GM12878 (cell line): ENCODE measurements at regions not wholly inside any gene's neighbourhood (a gene's known extent, or its start where the extent isn't known, plus 50 kb on each side); places are given as distances from the start of the nearest gene placed in this dataset.

Source experiments
- ASH2L ChIP-seq: fragments of 300-600, 200-600 bp; sonication (generic); IDR thresholded peaks from 2 replicates; pipeline ENCODE4 v1.6.1; 2017; ENCODE audit warnings: low read depth, mild to moderate bottlenecking, borderline replicate concordance
- BCL11A ChIP-seq: IDR thresholded peaks from 2 replicates; pipeline ENCODE4 v1.6.1; 2011; ENCODE audit warnings: low read depth, low read length
- BMI1 ChIP-seq: fragments of 450-650 bp; IDR thresholded peaks from 2 replicates; pipeline ENCODE4 v1.6.1; 2016; ENCODE audit warnings: mild to moderate bottlenecking, moderate library complexity, borderline replicate concordance
- BRCA1 ChIP-seq: IDR thresholded peaks from 2 replicates; pipeline ENCODE4 v1.6.1; 2011; ENCODE audit warnings: low read depth, low read length, improper control_type of control experiment
- CBX3 ChIP-seq: fragments of 200-600 bp; sonication (generic); IDR thresholded peaks from 2 replicates; pipeline ENCODE4 v1.6.1; 2016; ENCODE audit warnings: low read depth, borderline replicate concordance
- CREM ChIP-seq: IDR thresholded peaks from 2 replicates; pipeline ENCODE4 v1.6.1; 2014; ENCODE audit warnings: antibody characterized with exemption, low read depth
- ELK1 ChIP-seq: IDR thresholded peaks from 2 replicates; pipeline ENCODE4 v1.6.1; 2012; ENCODE audit warnings: low read depth, low read length, improper control_type of control experiment
- FOXM1 ChIP-seq: IDR thresholded peaks from 2 replicates; pipeline ENCODE4 v1.6.1; 2012; ENCODE audit warnings: low read depth, mild to moderate bottlenecking, inconsistent platforms, low read length, moderate library complexity
- IKZF2 ChIP-seq, 2 experiments: fragments of 450-650 bp; IDR thresholded peaks; 2 replicates each; pipeline ENCODE4 v1.6.1; 2017; ENCODE audit warnings: mild to moderate bottlenecking in 2 of 2, moderate library complexity in 2 of 2
- KAT2A ChIP-seq: conservative IDR thresholded peaks from 2 replicates; pipeline ENCODE4 v1.6.1; 2011; ENCODE audit warnings: low read depth, low read length; ENCODE audit not compliant: control insufficient read depth
- MLLT1 ChIP-seq: fragments of 450-650 bp; IDR thresholded peaks from 2 replicates; pipeline ENCODE4 v1.6.1; 2016; ENCODE audit warnings: mild to moderate bottlenecking
- PAX5 ChIP-seq: IDR thresholded peaks from 2 replicates; pipeline ENCODE4 v1.6.1; 2011; ENCODE audit warnings: low read depth, low read length, borderline replicate concordance
- PKNOX1 ChIP-seq: fragments of 450-650 bp; IDR thresholded peaks from 2 replicates; pipeline ENCODE4 v1.6.1; 2016; ENCODE audit warnings: mild to moderate bottlenecking
- POLR2AphosphoS5 ChIP-seq: IDR thresholded peaks from 2 replicates; pipeline ENCODE4 v1.6.1; 2011; ENCODE audit warnings: mild to moderate bottlenecking, low read length, inconsistent platforms
- SUPT20H ChIP-seq: IDR thresholded peaks from 2 replicates; pipeline ENCODE4 v1.6.1; 2011; ENCODE audit warnings: low read depth, mild to moderate bottlenecking, low read length, moderate library complexity, borderline replicate concordance; ENCODE audit not compliant: control insufficient read depth
- ZBTB33 ChIP-seq: fragments of 450-650 bp; IDR thresholded peaks from 2 replicates; pipeline ENCODE4 v1.6.1; 2017; ENCODE audit warnings: mild to moderate bottlenecking
- ZNF24 ChIP-seq: fragments of 450-650 bp; IDR thresholded peaks from 2 replicates; pipeline ENCODE4 v1.6.1; 2017; ENCODE audit warnings: antibody characterized with exemption, mild to moderate bottlenecking
- ZZZ3 ChIP-seq: IDR thresholded peaks from 2 replicates; pipeline ENCODE4 v1.6.1; 2011; ENCODE audit warnings: low read depth; ENCODE audit not compliant: control insufficient read depth, insufficient read length
- TF ChIP-seq, protein P1 (sequence below): fragments of 150-350 bp; IDR thresholded peaks from 2 replicates; pipeline ENCODE4 v1.6.1; 2014; ENCODE audit warnings: mild to moderate bottlenecking, low read depth, low read length
- TF ChIP-seq, protein P2 (sequence below): fragments of 450-650 bp; IDR thresholded peaks from 2 replicates; pipeline ENCODE4 v1.6.1; 2017; ENCODE audit warnings: antibody characterized with exemption, mild to moderate bottlenecking, moderate library complexity

DNA sequence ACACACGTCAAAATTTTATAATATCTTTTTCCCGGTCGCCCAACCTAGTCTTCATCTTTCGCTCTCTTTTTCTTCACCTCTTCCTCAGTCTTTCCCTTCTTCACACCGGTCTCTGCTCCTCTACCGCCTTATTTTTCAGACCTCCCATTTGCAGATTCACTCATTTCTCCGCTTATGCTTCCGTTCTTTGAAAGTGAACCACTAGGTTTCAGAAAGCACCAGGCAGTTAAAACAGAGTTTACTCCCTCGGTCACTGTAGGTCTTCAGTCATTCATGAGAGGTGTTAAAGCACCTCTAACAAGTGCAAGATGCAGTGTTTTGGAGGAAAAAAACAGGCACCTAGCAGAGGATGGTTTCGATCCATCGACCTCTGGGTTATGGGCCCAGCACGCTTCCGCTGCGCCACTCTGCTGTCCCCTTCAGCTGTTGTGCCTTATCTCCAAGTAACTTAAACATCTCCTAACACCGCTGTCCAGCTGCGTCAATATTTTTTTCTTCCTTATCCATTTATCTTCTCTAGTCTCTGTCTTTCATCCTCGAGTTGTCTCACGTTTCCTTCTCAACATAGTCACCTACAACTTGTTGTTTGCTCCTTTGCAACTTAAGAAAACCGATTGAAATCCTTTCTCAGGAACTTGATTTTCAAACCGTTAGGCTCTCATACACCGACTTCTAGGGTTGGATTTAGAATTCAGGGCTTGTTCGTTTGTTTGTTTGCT, 119.7 kb upstream of the ZNF184 start (continued):
- TF ChIP-seq BRCA1: no peak
- TF ChIP-seq POLR2AphosphoS5: no peak
- TF ChIP-seq CBX3: no peak
- no peak for TF ChIP-seq BMI1
- TF ChIP-seq ZBTB33: no peak
- TF ChIP-seq PAX5: no peak; the same call in 1 of the 2 replicates
- TF ChIP-seq BCL11A: peak; percentile 35; the same call in 1 of the 2 replicates
- TF ChIP-seq FOXM1: no peak
- TF ChIP-seq, protein P1, sequence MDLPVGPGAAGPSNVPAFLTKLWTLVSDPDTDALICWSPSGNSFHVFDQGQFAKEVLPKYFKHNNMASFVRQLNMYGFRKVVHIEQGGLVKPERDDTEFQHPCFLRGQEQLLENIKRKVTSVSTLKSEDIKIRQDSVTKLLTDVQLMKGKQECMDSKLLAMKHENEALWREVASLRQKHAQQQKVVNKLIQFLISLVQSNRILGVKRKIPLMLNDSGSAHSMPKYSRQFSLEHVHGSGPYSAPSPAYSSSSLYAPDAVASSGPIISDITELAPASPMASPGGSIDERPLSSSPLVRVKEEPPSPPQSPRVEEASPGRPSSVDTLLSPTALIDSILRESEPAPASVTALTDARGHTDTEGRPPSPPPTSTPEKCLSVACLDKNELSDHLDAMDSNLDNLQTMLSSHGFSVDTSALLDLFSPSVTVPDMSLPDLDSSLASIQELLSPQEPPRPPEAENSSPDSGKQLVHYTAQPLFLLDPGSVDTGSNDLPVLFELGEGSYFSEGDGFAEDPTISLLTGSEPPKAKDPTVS: no peak
- TF ChIP-seq ZNF24: peak; percentile 99
- TF ChIP-seq, protein P2, sequence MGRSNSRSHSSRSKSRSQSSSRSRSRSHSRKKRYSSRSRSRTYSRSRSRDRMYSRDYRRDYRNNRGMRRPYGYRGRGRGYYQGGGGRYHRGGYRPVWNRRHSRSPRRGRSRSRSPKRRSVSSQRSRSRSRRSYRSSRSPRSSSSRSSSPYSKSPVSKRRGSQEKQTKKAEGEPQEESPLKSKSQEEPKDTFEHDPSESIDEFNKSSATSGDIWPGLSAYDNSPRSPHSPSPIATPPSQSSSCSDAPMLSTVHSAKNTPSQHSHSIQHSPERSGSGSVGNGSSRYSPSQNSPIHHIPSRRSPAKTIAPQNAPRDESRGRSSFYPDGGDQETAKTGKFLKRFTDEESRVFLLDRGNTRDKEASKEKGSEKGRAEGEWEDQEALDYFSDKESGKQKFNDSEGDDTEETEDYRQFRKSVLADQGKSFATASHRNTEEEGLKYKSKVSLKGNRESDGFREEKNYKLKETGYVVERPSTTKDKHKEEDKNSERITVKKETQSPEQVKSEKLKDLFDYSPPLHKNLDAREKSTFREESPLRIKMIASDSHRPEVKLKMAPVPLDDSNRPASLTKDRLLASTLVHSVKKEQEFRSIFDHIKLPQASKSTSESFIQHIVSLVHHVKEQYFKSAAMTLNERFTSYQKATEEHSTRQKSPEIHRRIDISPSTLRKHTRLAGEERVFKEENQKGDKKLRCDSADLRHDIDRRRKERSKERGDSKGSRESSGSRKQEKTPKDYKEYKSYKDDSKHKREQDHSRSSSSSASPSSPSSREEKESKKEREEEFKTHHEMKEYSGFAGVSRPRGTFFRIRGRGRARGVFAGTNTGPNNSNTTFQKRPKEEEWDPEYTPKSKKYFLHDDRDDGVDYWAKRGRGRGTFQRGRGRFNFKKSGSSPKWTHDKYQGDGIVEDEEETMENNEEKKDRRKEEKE: no peak
- TF ChIP-seq ZZZ3: no peak
- TF ChIP-seq IKZF2 (IDR thresholded peaks at IDR 0.05): peak in 1 of 2 experiments; percentile 48; a peak in 2 of 4 replicates
- no peak for TF ChIP-seq ASH2L
- 0 out of 2 replicates have a peak, but pooled peaks have one; percentile 38 for TF ChIP-seq MLLT1
- no peak for TF ChIP-seq SUPT20H
- no peak for TF ChIP-seq ELK1
- TF ChIP-seq CREM: no peak
- TF ChIP-seq PKNOX1: no peak
- no peak for TF ChIP-seq KAT2A
